OCI-LY7 (cell line): ENCODE measurements at regions not wholly inside any gene's neighbourhood (a gene's known extent, or its start where the extent isn't known, plus 50 kb on each side); places are given as distances from the start of the nearest gene placed in this dataset.

Source experiments
- BruUV-seq: library from RNA; stranded (reverse); fragments of 400-500 nt; replicated peaks from 2 replicates; lab custom pipeline; 2021; lab: Mats Ljungman, UMichigan
- CTCF ChIA-PET: fragments of 300-600 bp; sonication (Branson Sonifier 250); formaldehyde crosslinking; loops from one replicate; lab custom pipeline; 2022; ENCODE audit warnings: antibody characterized with exemption; ENCODE audit not compliant: unreplicated experiment; lab: Charles Lee
- POLR2A ChIA-PET: fragments of 300-600 bp; sonication (Branson Sonifier 250); formaldehyde crosslinking; loops from one replicate; lab custom pipeline; 2022; ENCODE audit warnings: antibody characterized with exemption; lab: Charles Lee
- DNase-seq: peaks from one replicate; pipeline ENCODE4 v3.0.0-alpha.2; 2015; ENCODE audit warnings: low spot score
- H2AFZ ChIP-seq: fragments of 200-600 bp; sonication (generic), shearing (Covaris generic); 2 replicates; pipeline ENCODE4 v1.6.1; 2014; ENCODE audit warnings: mild to moderate bottlenecking, antibody characterized with exemption, low read length, moderate library complexity
- H3K27ac ChIP-seq: fragments of 200-600 bp; sonication (generic); 2 replicates; pipeline ENCODE4 v1.5.1; 2014; ENCODE audit warnings: mixed run types, low read depth, mild to moderate bottlenecking, moderate library complexity, low read length, inconsistent platforms; ENCODE audit not compliant: poor library complexity, severe bottlenecking
- H3K36me3 ChIP-seq: fragments of 200-600 bp; sonication (generic); 2 replicates; pipeline ENCODE4 v1.6.1; 2014; ENCODE audit warnings: mild to moderate bottlenecking, antibody characterized with exemption, low read length, moderate library complexity, mixed read lengths; ENCODE audit not compliant: insufficient read depth
- H3K4me1 ChIP-seq: fragments of 200-600 bp; sonication (generic); 2 replicates; pipeline ENCODE4 v1.5.1; 2014; ENCODE audit warnings: mild to moderate bottlenecking, low read length; ENCODE audit not compliant: insufficient read depth, poor library complexity, severe bottlenecking
- H3K4me2 ChIP-seq: fragments of 200-600 bp; sonication (generic); 2 replicates; pipeline ENCODE4 v1.6.1; 2014; ENCODE audit warnings: mild to moderate bottlenecking, low read length
- H3K4me3 ChIP-seq: fragments of 200-600 bp; sonication (generic); 2 replicates; pipeline ENCODE4 v1.5.1; 2014; ENCODE audit warnings: mild to moderate bottlenecking, low read depth, low read length; ENCODE audit not compliant: poor library complexity, severe bottlenecking
- H3K79me2 ChIP-seq: fragments of 200-600 bp; sonication (generic); 2 replicates; pipeline ENCODE4 v1.6.1; 2016; ENCODE audit warnings: low read depth, mild to moderate bottlenecking, low read length, moderate library complexity, mixed read lengths; ENCODE audit not compliant: insufficient read depth
- H3K9me2 ChIP-seq: fragments of 200-600 bp; sonication (generic); 2 replicates; pipeline ENCODE4 v1.6.1; 2016; ENCODE audit warnings: mild to moderate bottlenecking, low read length, mixed read lengths; ENCODE audit not compliant: insufficient read depth
- H3K9me3 ChIP-seq: fragments of 200-600 bp; sonication (generic); 2 replicates; pipeline ENCODE4 v1.6.1; 2014; ENCODE audit warnings: mild to moderate bottlenecking, mixed run types, low read length, mixed read lengths
- H4K20me1 ChIP-seq: fragments of 200-600 bp; sonication (generic); 2 replicates; pipeline ENCODE4 v1.6.1; 2014; ENCODE audit warnings: mild to moderate bottlenecking, antibody characterized with exemption, low read length, moderate library complexity, mixed read lengths; ENCODE audit not compliant: insufficient read depth
- EZH2phosphoT487 ChIP-seq: fragments of 200-600 bp; sonication (generic); IDR thresholded peaks from 2 replicates; pipeline ENCODE4 v1.6.1; 2018; ENCODE audit warnings: low read depth, borderline replicate concordance, mild to moderate bottlenecking, mixed run types, antibody characterized with exemption, low read length, moderate library complexity, mixed read lengths
- intact Hi-C: fragments of 100-400 bp; cut with micrococcal nuclease; formaldehyde crosslinking; loops from one replicate; pipeline ENCODE4 v1.10.0; 2022; ENCODE audit not compliant: unreplicated experiment
- TF ChIP-seq, protein P1 (sequence below): fragments of 200-600 bp; sonication (generic); conservative IDR thresholded peaks from 2 replicates; pipeline ENCODE4 v1.5.1; 2014; ENCODE audit warnings: mild to moderate bottlenecking, antibody characterized with exemption, low read length, moderate library complexity, mixed read lengths

- Histone ChIP-seq H3K9me3 (no peaks in the 10 kb centered on the region), H3K4me2 (no peak overlapping the region), H3K9me2 (no peaks in the 10 kb centered on the region), H4K20me1 (no peaks in the 10 kb centered on the region), H3K79me2 (no peaks in the 10 kb centered on the region), H3K4me3 (no peak overlapping the region), H3K4me1 (peaks cover 6% of the 10 kb centered on the region), H2AFZ (no peak overlapping the region), H3K36me3 (no peaks in the 10 kb centered on the region), H3K27ac (no peak overlapping the region)
- TF ChIP-seq, protein P1, sequence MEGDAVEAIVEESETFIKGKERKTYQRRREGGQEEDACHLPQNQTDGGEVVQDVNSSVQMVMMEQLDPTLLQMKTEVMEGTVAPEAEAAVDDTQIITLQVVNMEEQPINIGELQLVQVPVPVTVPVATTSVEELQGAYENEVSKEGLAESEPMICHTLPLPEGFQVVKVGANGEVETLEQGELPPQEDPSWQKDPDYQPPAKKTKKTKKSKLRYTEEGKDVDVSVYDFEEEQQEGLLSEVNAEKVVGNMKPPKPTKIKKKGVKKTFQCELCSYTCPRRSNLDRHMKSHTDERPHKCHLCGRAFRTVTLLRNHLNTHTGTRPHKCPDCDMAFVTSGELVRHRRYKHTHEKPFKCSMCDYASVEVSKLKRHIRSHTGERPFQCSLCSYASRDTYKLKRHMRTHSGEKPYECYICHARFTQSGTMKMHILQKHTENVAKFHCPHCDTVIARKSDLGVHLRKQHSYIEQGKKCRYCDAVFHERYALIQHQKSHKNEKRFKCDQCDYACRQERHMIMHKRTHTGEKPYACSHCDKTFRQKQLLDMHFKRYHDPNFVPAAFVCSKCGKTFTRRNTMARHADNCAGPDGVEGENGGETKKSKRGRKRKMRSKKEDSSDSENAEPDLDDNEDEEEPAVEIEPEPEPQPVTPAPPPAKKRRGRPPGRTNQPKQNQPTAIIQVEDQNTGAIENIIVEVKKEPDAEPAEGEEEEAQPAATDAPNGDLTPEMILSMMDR = no peak
- no peak for TF ChIP-seq EZH2phosphoT487
- ChIA-PET POLR2A (no interaction called here), CTCF (no interaction called here)
- no TSS peak for BruUV-seq
- DNase-seq = no peak
- intact Hi-C loops = no loop called here
These were observed 183.1 kb upstream of the TNFAIP3 start for GRCh38 chr6:137683916-137684315.

GRCh38 chr6:137685798-137686375 lies 181.2 kb upstream of the TNFAIP3 start:
- Histone ChIP-seq H3K4me2 (no peak overlapping the region), H3K4me3 (no peak overlapping the region), H3K9me2 (no peaks in the 10 kb centered on the region), H3K27ac (no peak overlapping the region), H3K9me3 (no peaks in the 10 kb centered on the region), H2AFZ (no peak overlapping the region), H3K36me3 (no peaks in the 10 kb centered on the region), H4K20me1 (no peaks in the 10 kb centered on the region), H3K79me2 (no peaks in the 10 kb centered on the region), H3K4me1 (peaks cover 5% of the 10 kb centered on the region)
- intact Hi-C loops = no loop called here
- no TSS peak for BruUV-seq
- ChIA-PET POLR2A (interaction anchor here (0.7 to 1.6 kb wide), 4 partner anchors 10 to 201 kb away, joined by 3 to 4 read pairs (median 3); no protein-coding TSS in a partner anchor), CTCF (no interaction called here)
- TF ChIP-seq, protein P1 = no peak
- no peak for TF ChIP-seq EZH2phosphoT487
- no peak for DNase-seq

- no peaks in the 10 kb centered on the region for H3K9me2 ChIP-seq
- TF ChIP-seq, protein P1 = no peak
- TF ChIP-seq EZH2phosphoT487 = no peak
- no peaks in the 10 kb centered on the region for H4K20me1 ChIP-seq
- no peaks in the 10 kb centered on the region for H3K4me1 ChIP-seq
- H3K79me2 ChIP-seq = no peaks in the 10 kb centered on the region
- ChIA-PET CTCF (interaction anchor here (0.6 kb wide), 1 partner anchor 263 kb away, joined by 3 read pairs; no protein-coding TSS in a partner anchor), POLR2A (interaction anchor here (0.6 to 1.2 kb wide), 2 partner anchors 11 to 88 kb away, joined by 3 read pairs; no protein-coding TSS in a partner anchor)
- H3K4me2 ChIP-seq = no peak overlapping the region
- intact Hi-C loops = no loop called here
- no peak overlapping the region for H3K27ac ChIP-seq
- H3K9me3 ChIP-seq = no peaks in the 10 kb centered on the region
- no peaks in the 10 kb centered on the region for H3K36me3 ChIP-seq
- H2AFZ ChIP-seq = no peak overlapping the region
- BruUV-seq = no TSS peak
- no peak for DNase-seq
- H3K4me3 ChIP-seq = no peak overlapping the region
These were observed 179.2 kb upstream of the TNFAIP3 start for GRCh38 chr6:137687818-137688217.
